Endothelial cell of hepatic sinusoid (primary cell): ENCODE measurements at regions not wholly inside any gene's neighbourhood (a gene's known extent, or its start where the extent isn't known, plus 50 kb on each side); places are given as distances from the start of the nearest gene placed in this dataset.

Experiments used
- in situ Hi-C: cut with HindIII; loops from 2 replicates; pipeline ENCODE4 v1.10.0; 2017; ENCODE audit warnings: low sequenced_read_pairs

GRCh38 chr10:76667408-76668370 is 969.9 kb downstream of the KCNMA1 start:
- in situ Hi-C loops = no loop called here

GRCh38 chr10:76666891-76667290 is 970.7 kb downstream of the KCNMA1 start:
- in situ Hi-C loops = no loop called here

- in situ Hi-C loops = no loop called here
Observed at GRCh38 chr10:76665029-76665428, 972.6 kb downstream of the KCNMA1 start.

GRCh38 chr10:76657337-76658012 is 980.1 kb downstream of the KCNMA1 start:
- in situ Hi-C loops = no loop called here

GRCh38 chr10:76651154-76651553 is 986.5 kb downstream of the KCNMA1 start:
- in situ Hi-C loops = loop anchor here (5.0 kb wide), 1 partner anchor 36 kb away; no protein-coding TSS in a partner anchor

- in situ Hi-C loops = loop anchor here (5.0 kb wide), 1 partner anchor 38 kb away; no protein-coding TSS in a partner anchor
Observed at GRCh38 chr10:76649723-76650127, 987.9 kb downstream of the KCNMA1 start.

- in situ Hi-C loops = no loop called here
Observed at GRCh38 chr10:76649254-76649653, 988.4 kb downstream of the KCNMA1 start.

- in situ Hi-C loops = no loop called here
Observed at GRCh38 chr10:76647301-76647700, 990.3 kb downstream of the KCNMA1 start.

GRCh38 chr10:76645341-76645740 is 992.3 kb downstream of the KCNMA1 start:
- in situ Hi-C loops = no loop called here

GRCh38 chr10:76644476-76644875 is 993.1 kb downstream of the KCNMA1 start:
- in situ Hi-C loops = no loop called here

- in situ Hi-C loops = no loop called here
Observed at GRCh38 chr10:76643511-76643911, 994.1 kb downstream of the KCNMA1 start.

GRCh38 chr10:76642358-76642757 is 995.2 kb downstream of the KCNMA1 start:
- in situ Hi-C loops = no loop called here

- in situ Hi-C loops = no loop called here
Observed at GRCh38 chr10:76641215-76641614, 996.4 kb downstream of the KCNMA1 start.

GRCh38 chr10:76640806-76641205 is 996.8 kb downstream of the KCNMA1 start:
- in situ Hi-C loops = no loop called here

- in situ Hi-C loops = no loop called here
Observed at GRCh38 chr10:76632767-76633051, 1004.9 kb downstream of the KCNMA1 start.

GRCh38 chr10:76631884-76632766 is 1005.5 kb downstream of the KCNMA1 start:
- in situ Hi-C loops = no loop called here

- in situ Hi-C loops = no loop called here
Observed at GRCh38 chr10:76631036-76631670, 1006.5 kb downstream of the KCNMA1 start.

- in situ Hi-C loops = no loop called here
Observed at GRCh38 chr10:76628801-76629200, 1008.8 kb downstream of the KCNMA1 start.

- in situ Hi-C loops = no loop called here
Observed at GRCh38 chr10:76626386-76626785, 1011.2 kb downstream of the KCNMA1 start.

- in situ Hi-C loops = no loop called here
Observed at GRCh38 chr10:76624470-76624869, 1013.1 kb downstream of the KCNMA1 start.
